Loucy (cell line): ENCODE measurements at regions not wholly inside any gene's neighbourhood (a gene's known extent, or its start where the extent isn't known, plus 50 kb on each side); places are given as distances from the start of the nearest gene placed in this dataset.

ENCODE experiments used
- H2AFZ ChIP-seq: fragments of 200-600 bp; sonication (generic); 2 replicates; pipeline ENCODE4 v1.6.0; 2016; ENCODE audit warnings: antibody characterized with exemption, mild to moderate bottlenecking, low read length, moderate library complexity
- H3F3A ChIP-seq: fragments of 200-600 bp; 2 replicates; pipeline ENCODE4 v1.6.0; 2016; ENCODE audit warnings: antibody characterized with exemption, low read depth, mild to moderate bottlenecking
- H3K27me3 ChIP-seq: fragments of 200-600 bp; sonication (generic); 2 replicates; pipeline ENCODE4 v1.6.1; 2014; ENCODE audit warnings: low read length, mild to moderate bottlenecking; ENCODE audit not compliant: insufficient read depth, poor library complexity, severe bottlenecking
- H3K36me3 ChIP-seq: fragments of 200-600 bp; sonication (generic); 2 replicates; pipeline ENCODE4 v1.6.1; 2016; ENCODE audit warnings: low read length; ENCODE audit not compliant: insufficient read depth
- H3K4me1 ChIP-seq: fragments of 200-600 bp; sonication (generic); 2 replicates; pipeline ENCODE4 v1.5.1; 2014; ENCODE audit warnings: low read length, mild to moderate bottlenecking; ENCODE audit not compliant: insufficient read depth, poor library complexity, severe bottlenecking
- H3K4me2 ChIP-seq: fragments of 200-600 bp; sonication (generic); 2 replicates; pipeline ENCODE4 v1.6.0; 2014; ENCODE audit warnings: antibody characterized with exemption, low read length, low read depth, mild to moderate bottlenecking; ENCODE audit not compliant: poor library complexity, severe bottlenecking
- H3K4me3 ChIP-seq: fragments of 200-600 bp; sonication (generic); 2 replicates; pipeline ENCODE4 v1.5.1; 2014; ENCODE audit warnings: low read length, mild to moderate bottlenecking, mixed read lengths; ENCODE audit not compliant: poor library complexity, severe bottlenecking
- H3K79me2 ChIP-seq: fragments of 200-600 bp; sonication (generic); 2 replicates; pipeline ENCODE4 v1.6.1; 2014; ENCODE audit warnings: low read length; ENCODE audit not compliant: insufficient read depth
- H3K9ac ChIP-seq: fragments of 200-600 bp; sonication (generic); 2 replicates; pipeline ENCODE4 v1.6.0; 2014; ENCODE audit warnings: mild to moderate bottlenecking, low read depth, low read length, moderate library complexity; ENCODE audit not compliant: poor library complexity, severe bottlenecking
- H3K9me2 ChIP-seq: fragments of 200-600 bp; sonication (generic); replicated peaks from 2 replicates; pipeline ENCODE4 v1.6.1; 2016; ENCODE audit warnings: low read depth, low read length, mixed read lengths
- H3K9me3 ChIP-seq: fragments of 200-600 bp; sonication (generic); 2 replicates; pipeline ENCODE4 v1.6.1; 2014; ENCODE audit warnings: mild to moderate bottlenecking, antibody characterized with exemption, low read length, low read depth; ENCODE audit not compliant: insufficient read depth
- H4K20me1 ChIP-seq: fragments of 200-600 bp; sonication (generic); 2 replicates; pipeline ENCODE4 v1.6.0; 2014; ENCODE audit warnings: antibody characterized with exemption, low read length, mild to moderate bottlenecking; ENCODE audit not compliant: insufficient read depth, poor library complexity, severe bottlenecking
- EZH2phosphoT487 ChIP-seq: fragments of 200-600 bp; IDR thresholded peaks from 2 replicates; pipeline ENCODE4 v1.6.1; 2018; ENCODE audit warnings: antibody characterized with exemption, mild to moderate bottlenecking, moderate library complexity, borderline replicate concordance
- TF ChIP-seq, protein P1 (sequence below): fragments of 200-600 bp; sonication (generic); conservative IDR thresholded peaks from 2 replicates; pipeline ENCODE4 v1.5.1; 2014; ENCODE audit warnings: mild to moderate bottlenecking, antibody characterized with exemption, low read length

DNA sequence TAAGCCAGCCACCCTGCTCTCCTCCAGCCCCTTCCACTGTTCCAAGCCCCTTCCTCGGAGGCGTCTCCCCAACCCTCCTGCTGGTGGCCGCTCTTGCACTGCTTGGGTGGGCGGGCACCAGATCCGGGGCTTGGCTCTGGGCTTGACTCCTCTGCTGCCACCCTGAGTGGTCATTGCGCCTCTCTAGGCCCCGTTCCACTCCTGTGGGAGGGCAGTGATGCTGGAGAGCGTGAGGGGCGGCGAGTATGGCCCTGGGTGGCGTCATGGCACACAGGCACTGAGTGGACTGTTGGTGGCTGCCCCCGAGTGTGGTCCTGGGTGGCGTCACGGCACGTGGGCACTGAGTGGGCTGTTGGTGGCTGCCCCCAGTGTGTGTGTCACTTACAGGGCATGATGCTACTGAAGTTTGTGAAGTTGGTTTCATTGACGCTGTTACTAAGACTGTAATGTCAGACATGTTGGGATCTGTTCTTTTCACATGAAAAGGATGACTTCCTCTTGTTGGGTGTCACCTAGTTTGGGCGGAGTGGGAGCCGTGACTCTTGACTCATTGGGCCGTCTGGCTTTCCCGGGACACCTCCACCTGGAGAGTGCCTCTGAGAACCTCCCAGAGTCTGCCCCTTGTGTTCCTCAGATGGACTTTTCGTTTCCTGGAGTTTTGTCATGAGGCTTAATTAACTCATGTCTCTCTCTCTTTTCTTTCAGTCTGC, 55.9 kb upstream of the HGFAC start:
- H3K4me1 ChIP-seq: peaks cover 6% of the 10 kb centered on the region
- H3F3A ChIP-seq: no peaks in the 10 kb centered on the region
- peaks cover 13% of the 10 kb centered on the region; the same call in 1 of the 2 replicates for H3K79me2 ChIP-seq
- TF ChIP-seq, protein P1, sequence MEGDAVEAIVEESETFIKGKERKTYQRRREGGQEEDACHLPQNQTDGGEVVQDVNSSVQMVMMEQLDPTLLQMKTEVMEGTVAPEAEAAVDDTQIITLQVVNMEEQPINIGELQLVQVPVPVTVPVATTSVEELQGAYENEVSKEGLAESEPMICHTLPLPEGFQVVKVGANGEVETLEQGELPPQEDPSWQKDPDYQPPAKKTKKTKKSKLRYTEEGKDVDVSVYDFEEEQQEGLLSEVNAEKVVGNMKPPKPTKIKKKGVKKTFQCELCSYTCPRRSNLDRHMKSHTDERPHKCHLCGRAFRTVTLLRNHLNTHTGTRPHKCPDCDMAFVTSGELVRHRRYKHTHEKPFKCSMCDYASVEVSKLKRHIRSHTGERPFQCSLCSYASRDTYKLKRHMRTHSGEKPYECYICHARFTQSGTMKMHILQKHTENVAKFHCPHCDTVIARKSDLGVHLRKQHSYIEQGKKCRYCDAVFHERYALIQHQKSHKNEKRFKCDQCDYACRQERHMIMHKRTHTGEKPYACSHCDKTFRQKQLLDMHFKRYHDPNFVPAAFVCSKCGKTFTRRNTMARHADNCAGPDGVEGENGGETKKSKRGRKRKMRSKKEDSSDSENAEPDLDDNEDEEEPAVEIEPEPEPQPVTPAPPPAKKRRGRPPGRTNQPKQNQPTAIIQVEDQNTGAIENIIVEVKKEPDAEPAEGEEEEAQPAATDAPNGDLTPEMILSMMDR: no peak
- TF ChIP-seq EZH2phosphoT487: no peak
- no peak overlapping the region for H3K4me2 ChIP-seq
- no peak overlapping the region for H3K4me3 ChIP-seq
- H2AFZ ChIP-seq: no peak overlapping the region
- no peaks in the 10 kb centered on the region for H3K9me2 ChIP-seq
- no peaks in the 10 kb centered on the region for H4K20me1 ChIP-seq
- peaks cover 3% of the 10 kb centered on the region; the same call in 1 of the 2 replicates for H3K9me3 ChIP-seq
- H3K9ac ChIP-seq: peak overlapping the region; percentile 22
- H3K36me3 ChIP-seq: peaks cover 8% of the 10 kb centered on the region; the same call in 1 of the 2 replicates
- H3K27me3 ChIP-seq: no peaks in the 10 kb centered on the region

DNA sequence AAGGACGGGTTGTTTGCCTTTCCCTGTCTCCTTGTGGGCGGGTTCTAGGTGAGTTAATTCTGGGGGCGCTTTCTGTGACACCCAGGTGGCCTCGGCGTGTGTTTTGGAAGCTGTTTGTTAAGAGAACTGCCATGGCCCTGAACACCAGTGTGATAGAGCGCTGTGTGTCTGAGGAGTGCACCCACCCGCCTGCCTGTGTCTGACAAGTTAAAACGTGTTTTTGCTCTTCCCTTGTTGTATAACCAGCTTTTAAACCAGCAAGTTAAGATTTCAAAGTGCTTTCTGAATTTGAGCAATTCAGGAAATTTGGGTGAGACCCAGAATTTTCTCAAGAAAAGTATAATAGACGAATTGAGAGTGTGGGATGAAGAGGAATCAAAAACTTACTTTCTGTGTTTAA, 55.2 kb upstream of the HGFAC start:
- H3K27me3 ChIP-seq: no peaks in the 10 kb centered on the region
- no peak overlapping the region for H3K4me3 ChIP-seq
- no peak overlapping the region for H3K4me2 ChIP-seq
- no peaks in the 10 kb centered on the region for H3K9me2 ChIP-seq
- no peak overlapping the region for H3K9ac ChIP-seq
- no peaks in the 10 kb centered on the region for H4K20me1 ChIP-seq
- H3K79me2 ChIP-seq: peaks cover 13% of the 10 kb centered on the region; the same call in 1 of the 2 replicates
- TF ChIP-seq EZH2phosphoT487: no peak
- TF ChIP-seq, protein P1: no peak
- peaks cover 12% of the 10 kb centered on the region; the same call in 1 of the 2 replicates for H3K36me3 ChIP-seq
- H3K9me3 ChIP-seq: no peaks in the 10 kb centered on the region
- no peaks in the 10 kb centered on the region for H3F3A ChIP-seq
- H2AFZ ChIP-seq: no peak overlapping the region
- H3K4me1 ChIP-seq: peaks cover 6% of the 10 kb centered on the region

DNA sequence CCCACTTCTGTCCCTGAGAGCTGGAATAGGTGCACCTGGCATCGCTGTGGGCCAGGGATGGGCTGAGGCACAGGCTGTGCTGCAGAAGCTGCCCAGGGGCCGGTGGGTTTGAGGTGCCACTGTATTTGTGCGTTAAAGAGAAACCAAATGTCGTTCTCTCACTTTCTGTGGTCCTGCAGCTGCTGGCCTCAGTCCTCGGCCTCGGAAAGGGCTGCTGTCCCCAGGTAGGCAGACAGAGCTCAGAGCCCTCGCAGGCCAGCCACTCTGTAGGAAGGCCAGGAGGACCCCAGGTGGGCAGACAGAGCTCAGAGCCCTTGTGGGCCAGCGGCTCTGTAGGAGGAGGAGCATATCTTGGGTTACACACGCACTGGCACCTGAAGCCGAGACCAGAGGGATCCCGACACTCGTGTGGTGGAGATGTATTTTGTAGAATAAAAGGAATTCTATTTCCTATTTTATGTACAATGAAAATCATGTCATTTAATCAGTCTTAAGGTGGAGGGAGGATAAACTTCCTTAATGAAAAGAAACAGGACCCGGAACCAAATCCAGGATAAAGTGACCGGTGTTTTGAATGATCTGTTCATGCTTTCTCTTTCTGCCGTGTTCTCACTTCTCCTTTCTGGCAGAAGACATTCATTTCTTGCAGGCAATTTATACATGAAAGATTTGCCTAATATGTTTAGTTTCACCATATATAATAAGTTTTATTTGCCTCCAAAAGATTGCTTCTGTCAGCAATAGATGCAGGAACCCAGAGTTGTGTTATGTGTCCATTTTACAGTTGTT, 54.4 kb upstream of the HGFAC start:
- Histone ChIP-seq H3K9ac (no peak overlapping the region), H3K4me1 (peaks cover 6% of the 10 kb centered on the region), H3K4me2 (no peak overlapping the region), H3K9me3 (no peaks in the 10 kb centered on the region), H3K4me3 (no peak overlapping the region), H3K79me2 (peaks cover 13% of the 10 kb centered on the region; the same call in 1 of the 2 replicates), H2AFZ (no peak overlapping the region), H4K20me1 (no peaks in the 10 kb centered on the region), H3K27me3 (no peaks in the 10 kb centered on the region), H3F3A (no peaks in the 10 kb centered on the region), H3K9me2 (no peaks in the 10 kb centered on the region), H3K36me3 (peaks cover 12% of the 10 kb centered on the region; the same call in 1 of the 2 replicates)
- TF ChIP-seq, protein P1: no peak
- no peak for TF ChIP-seq EZH2phosphoT487
